GM18499 (cell line): ENCODE measurements at regions not wholly inside any gene's neighbourhood (a gene's known extent, or its start where the extent isn't known, plus 50 kb on each side); places are given as distances from the start of the nearest gene placed in this dataset.

ENCODE experiments used
- ATAC-seq: cut with Tn5 transposase; IDR thresholded peaks from one replicate; pipeline ENCODE4 v1.9.1; 2021; ENCODE audit warnings: moderate number of reproducible peaks; ENCODE audit not compliant: insufficient read depth, unreplicated experiment

DNA sequence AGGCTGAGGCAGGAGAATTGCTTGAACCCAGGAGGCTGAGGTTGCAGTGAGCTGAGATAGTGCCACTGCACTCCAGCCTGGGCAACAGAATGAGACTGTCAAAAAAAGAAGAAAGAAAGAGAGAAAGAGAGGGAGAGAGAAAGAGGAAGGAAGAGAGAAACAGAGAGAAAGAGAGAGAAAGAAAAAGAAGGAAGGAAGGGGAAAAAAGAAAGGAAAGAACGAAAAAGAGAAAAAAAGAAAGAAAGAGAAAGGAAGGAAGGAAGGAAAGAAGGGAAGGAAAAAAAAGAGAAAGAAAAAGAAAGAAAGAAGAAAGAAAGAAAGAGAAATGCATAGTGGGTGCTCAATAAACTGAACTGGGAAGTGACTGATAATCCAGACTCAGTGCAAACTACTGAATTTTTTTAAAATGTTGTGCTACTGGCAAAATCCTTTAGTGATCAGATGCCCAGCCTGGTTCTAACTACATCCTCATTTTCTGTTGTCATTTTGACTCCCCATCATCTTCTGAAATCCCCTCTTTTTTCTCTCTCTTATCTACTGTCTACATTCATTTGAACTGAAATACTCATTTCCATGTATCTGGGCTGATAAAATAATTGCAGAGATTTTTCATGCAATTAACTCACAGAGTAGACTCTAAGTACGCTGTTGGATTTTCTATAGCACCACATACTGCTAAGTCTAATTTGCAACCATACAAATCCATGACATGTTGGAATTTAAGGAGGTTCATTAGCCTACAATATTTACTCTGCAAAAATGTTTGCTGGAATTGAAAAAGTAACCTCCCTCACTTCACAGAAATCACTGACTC, 85.3 kb upstream of the HIVEP1 start:
- ATAC-seq = no peak

DNA sequence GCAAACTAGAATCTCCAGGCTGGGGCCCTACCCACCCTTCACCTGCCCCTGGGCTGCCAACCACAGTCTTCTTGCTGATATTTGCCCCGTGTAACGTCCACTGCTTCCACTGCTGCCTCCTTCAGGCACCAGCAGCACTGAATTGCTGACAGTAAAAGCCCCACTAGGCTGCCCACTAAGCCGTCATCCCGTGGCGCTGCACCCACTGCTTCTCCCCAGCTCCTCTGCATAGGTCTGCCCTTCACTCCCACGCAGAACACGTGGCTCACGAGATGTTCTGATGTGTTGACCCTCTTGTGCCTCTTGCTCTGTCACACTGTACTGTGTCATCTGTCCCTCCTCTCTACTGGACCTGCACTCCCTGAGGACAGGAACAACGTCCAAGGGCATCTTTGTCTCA, 86.3 kb upstream of the HIVEP1 start:
- ATAC-seq = no peak

DNA sequence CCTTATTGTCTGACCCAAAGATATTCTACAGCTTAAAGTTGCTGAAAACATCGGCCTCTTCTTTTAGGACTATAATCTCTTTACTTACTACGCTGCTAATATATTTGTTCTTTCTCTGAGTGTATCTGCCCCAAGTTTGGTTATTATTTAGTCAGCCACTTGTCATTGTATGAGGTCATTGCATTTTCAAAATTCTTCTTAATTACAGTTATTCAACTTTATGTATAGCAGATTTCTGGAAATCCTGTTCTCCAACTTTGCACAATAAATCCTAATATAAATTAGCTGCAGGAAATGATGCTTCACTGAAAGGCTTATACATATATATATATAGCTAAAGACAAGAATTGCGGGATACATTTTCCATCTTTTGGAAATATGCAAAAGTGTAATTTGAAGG, 88.5 kb upstream of the HIVEP1 start:
- ATAC-seq = no peak

DNA sequence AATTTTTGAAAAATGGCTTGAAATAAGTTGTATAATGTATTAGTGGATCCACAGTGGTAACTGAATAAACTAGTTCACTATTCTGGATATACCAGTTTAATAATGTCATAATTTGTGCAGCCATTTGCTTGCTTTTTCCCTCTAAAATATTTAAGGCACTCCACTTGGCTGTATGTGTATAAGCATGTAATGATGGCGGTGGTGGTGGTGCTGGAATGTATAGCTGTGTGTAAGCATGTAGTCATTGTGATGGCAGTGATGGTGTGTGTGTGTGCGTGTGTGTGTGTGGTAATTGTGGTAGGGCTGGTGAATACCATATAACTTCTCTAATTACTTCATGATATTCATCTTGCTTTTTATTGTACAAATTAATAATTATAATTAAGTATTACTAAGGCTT, 89.2 kb upstream of the HIVEP1 start:
- no peak for ATAC-seq

DNA sequence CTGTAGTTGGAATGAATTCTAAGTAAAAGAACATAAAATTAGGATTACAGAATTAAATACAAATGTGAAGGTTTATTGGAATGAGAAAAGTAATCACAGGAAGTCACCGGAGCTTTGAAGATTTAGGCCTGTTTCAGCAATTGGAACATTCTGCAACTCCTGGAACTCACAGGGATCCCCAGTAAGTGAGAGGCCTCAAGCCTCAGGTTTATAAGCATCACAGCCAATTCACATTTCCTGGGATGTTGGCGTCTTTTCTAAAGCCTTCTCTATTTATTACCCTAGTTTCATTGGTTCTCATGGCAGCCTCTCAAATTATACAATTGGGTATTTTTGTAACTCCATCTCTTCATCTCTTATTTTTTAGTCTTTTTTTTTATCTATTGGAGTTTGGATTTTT, 90.4 kb upstream of the HIVEP1 start:
- ATAC-seq = no peak

DNA sequence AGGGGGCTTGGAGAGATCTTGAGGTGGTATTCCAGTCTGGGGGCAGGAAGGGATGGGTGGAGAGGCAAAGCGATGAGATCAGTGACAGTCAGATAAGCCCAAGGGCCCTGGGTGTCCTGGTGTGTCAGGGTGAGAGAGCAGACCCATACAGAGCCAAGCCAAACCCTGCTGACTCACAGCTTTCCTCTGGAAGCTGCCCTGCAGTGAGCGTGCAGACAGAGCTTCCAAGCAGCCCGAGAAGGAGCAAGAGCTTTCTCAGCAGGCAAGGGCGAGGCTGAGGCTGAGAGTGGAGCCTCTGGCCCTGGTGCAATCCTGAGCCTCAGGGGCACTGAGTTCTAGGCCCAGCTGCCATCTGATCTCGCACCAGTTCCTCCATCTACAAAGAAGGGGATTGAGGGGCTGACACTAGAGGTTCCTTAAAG, 91.1 kb upstream of the HIVEP1 start:
- ATAC-seq = no peak

DNA sequence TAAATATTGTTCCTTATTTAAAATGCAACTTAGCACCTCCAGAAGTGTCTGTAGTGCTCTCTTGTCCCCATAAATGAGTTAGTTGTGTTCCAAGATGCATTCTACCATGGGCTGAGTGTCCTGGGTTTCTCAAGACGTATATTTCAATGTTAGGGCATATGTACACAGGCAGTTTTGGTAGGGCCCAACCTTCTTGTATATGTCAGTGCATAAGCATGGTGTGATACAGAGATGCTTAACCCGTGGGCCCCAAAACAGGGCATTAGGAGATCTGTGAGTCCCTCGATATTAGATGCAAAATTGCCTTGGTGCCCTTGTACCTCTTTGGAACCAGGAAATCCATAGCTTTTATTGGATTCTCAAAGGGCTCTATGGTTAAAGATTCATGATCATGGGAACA, 91.5 kb upstream of the HIVEP1 start:
- ATAC-seq = no peak

DNA sequence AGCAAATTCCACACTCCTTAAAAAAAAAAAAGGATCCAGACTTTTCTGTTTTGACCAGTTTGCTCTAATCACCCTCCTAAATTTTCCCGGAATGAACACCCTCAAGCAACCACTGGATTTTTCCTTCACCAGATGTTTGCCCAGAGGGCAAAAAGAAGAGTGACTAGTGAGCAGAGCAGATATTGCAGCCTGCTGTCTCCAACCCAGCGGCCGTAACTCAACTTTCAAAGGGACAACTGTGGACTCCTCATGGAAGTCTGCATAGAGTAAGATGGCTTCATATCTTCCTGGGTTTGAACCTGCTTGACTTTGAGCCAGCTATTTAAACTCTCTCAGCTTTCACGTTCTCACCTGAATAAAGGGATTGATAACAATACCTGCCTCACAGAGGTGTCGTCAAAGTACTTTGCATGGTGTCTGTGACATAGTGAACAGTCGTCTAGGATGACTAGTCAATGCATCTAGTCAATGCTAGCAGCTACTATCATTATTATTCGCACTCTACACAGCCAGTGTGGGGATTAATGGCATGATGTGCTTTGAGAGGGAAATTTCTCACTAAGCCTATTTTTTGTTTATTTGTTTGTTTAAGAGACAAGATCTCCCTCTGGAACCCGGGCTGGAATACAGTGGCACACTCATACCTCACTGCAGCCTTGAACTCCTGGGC, 92.2 kb upstream of the HIVEP1 start:
- ATAC-seq = no peak

DNA sequence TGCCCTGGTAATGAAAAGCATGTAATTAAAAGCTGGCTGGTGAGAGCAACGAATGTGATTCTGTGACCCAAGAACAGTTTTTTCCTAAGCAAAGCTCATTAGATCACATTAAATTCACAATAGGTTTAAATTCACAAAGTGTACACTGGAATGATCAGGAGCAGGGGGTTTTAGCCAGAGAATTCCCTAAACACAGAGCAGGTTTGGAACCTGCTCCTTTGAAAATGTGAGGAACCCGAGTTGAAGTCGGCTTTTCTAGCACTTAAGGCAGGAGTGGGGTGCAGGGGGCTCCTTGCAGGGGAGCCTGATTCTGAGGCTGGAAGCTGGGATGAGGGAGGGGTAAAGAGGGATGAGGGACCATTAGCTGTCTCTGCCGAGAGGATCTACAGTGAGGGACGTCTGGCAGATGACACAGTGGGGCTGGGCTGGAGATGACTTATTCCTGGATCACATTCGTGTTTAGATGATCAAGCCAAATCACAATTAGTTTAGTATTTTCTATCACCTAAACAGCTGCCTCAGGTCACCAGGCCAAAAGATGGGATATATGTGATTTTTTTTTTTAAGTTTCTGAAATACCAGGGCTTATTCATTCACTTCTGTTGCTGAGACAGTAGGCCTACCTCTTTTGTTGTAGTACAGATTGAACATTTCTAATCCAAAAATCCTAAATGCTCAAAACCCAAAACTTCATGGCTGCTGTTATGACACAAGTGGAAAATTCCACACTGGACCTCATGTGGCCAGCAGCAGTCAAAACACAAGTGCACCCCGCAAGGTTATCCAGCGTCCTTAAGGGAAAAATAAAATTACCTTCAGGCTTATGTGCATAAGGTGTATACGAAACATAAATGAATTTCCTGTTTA, 93.1 kb upstream of the HIVEP1 start:
- ATAC-seq = no peak

DNA sequence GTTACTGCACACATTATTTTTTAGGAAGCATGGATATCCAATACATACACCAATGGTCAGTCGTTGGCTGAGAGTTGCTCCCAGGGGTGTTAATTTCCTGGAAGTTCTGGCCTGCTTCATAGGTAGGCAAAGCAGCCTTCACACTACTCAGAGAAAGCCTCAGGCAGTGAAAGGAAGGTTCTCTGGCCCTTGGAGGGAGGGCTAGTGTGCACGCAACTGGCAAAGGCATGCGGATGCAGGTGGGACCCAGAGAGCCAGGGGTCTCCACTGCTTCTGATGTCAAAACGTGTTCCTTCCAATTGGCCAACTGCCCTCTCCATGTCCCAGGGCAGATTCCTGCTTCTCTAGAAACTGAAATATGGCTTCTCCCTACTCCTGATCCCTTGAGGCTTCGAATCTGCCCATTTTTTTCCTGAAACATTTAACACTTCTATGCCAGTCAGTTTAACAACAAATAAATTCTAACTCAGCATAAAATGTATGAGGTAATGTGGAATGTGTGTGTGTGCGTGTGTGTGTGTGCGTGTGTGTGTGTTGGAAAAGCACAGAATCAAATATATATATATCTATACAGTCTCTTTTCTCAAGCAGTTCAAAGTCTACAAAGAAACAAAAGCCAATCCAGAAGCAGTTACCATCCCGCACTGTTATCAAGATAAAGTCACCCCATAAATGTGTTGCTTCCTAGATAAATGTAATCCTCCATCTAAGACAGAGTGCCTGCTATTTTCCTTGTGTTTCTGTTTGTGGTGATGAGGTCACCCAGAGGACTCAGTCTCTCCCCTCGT, 94.0 kb upstream of the HIVEP1 start:
- ATAC-seq = no peak

DNA sequence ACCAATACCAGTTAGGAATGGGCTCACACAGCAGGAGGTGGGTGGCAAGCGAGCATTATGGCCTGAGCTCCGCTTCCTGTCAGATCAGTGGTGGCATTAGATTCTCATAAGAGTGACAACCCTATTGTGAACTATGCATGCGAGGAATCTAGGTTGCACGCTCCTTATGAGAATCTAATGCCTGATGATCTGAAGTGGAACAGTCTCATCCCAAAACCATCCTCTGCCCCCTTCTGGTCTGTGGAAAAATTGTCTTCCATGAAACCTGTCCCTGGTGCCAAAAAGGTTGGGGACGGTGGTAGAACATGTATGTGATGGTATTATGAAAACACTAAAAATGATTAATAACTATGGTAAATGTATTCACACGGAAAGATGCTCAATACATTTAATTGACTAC, 99.7 kb upstream of the HIVEP1 start:
- no peak for ATAC-seq

DNA sequence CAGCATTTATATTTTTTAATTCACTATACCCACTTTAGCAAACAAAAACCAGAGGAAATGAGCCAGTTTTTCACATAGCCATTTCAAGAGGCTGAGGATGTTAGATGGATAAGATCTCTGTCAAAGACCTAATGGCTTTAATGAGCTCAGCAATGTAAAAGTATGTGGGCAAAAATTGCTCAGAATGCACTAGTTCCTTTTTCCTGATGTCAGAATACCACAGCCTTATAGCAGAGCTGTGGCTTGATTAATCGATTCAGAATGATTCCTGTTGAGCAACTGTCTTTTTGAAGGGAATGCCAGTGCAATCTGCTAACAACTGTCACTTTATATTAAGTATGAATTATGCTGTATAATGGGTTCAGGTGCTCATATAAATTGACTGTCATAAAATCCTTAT, 100.6 kb upstream of the HIVEP1 start:
- no peak for ATAC-seq

DNA sequence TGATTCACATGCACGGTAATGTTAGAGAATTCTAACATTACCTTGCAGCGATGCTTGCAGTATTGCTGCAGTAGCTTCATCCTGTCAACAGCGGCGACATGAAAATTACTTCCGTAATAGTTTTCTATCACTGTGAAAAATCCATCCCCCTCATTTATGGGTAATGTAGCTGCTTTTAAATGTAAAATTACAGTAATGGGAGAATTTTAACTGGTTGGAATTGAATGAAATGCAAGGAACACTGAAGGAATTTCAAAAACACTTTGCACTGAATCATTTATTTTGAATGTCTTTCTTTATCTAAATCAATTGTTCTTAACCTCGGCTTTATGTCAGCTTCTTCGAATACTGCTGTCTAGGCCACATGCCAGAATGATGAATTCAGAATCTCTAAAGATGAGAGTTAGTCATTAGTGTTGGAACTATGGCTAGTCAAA, 102.4 kb upstream of the HIVEP1 start:
- no peak for ATAC-seq

DNA sequence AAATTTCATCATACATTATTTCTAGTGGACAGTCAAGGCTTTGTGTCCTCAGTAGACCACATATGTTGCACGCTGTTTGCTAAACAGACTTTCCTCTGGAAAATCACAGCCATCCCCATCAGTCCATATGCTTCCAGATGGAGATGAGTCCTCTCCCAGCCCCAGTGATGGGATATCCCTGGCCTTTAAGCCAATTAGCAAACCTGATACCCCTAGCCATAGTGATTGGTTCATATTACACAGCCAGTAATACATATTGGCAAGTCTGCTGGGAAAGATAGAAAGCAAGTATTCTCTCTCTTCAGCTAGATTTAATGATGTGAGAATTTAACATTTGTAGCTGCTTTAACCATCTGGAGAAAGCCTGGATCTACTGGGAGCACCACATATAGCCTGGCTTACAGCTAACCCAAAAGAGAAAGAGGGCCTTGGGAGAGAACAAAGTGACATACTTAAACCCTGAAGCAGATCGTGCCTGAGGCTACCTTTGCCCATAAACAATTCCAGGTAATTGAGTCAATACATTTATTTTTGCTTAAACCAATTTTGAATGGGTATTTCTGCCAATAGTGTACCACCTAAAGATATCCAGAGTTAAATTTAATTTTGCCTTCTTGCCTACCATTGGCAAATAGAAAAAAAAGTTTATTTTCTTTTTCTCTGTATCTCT, 103.5 kb upstream of the HIVEP1 start:
- ATAC-seq = no peak

DNA sequence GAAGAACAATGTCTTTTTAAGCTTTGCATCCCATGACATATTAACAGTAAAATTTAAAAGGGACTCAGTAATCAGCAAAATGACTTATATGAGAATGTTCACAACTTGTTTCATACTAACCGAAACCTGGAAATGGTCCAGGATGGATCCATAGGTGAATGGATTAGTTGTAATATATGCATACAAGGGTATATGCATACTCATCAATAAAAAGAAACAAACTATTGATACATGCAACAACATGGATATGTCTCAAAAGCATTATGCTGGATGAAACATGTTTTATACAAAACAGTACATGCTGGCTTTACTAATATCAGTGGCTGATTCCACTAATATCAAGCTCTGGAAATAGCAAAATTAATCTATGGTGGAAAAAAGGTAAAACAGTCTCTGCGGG, 108.5 kb upstream of the HIVEP1 start:
- ATAC-seq = no peak

DNA sequence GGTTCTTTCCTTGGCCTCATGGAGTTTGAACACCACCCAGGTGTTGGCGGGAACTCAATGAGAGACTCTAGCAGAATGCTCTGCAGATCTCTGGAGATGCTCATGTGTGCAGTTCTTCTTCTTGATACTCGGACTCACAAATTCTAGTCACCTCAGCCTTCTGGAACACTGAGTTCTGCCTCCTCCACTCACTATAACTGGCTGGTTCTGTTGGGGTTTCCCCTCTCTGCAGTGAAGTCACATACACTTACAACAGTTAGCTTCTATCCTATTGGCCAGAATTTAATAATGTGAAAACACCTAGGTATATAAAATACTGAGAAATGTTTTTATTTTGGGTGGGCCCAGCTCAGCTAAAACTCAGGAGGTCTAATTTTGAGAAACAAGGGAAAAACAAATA, 109.6 kb upstream of the HIVEP1 start:
- no peak for ATAC-seq

DNA sequence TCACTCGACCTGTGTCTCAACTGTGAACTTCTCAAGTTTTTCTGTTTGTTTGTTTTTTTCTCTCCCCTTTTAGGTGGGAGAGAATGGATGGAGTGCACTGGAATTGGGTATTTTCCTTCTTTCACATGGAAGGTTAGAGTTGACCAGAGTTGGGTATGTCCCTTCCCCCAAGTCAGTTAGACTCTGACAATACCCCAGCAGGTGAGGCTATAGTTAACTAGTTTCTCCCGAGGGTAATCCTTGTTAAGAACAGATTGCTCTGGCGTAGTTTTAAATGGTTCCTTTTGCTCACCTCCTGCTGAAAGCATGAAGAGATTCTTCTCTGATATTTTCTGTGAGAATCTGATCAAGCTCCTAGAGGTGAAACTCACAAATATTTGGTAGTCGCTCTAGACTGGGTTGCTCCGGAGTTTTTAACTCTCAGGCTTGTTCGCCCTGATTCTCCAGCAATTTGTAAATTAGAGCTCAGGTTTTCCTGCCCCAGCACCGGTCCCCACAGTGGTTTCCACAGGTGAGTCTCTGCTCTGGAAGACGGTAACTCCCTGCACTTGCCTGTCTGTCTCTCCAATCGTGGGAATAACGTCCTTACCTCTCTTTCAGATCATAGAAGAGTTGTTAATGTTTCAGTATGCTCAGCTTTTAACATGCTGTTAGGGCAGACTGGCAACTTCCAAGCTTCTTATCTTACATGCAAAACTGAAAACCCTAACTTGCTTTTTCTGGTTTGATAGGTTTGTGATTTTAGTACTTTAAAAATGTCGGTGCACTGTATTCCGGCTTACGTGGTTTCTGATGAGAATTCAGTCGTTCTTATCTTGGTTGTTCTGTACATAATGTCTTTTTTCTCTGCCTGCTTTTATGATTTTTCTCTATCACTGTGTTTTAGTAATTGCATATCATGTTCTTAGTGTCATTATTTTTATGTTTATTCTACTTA, 111.2 kb upstream of the HIVEP1 start:
- no peak for ATAC-seq

DNA sequence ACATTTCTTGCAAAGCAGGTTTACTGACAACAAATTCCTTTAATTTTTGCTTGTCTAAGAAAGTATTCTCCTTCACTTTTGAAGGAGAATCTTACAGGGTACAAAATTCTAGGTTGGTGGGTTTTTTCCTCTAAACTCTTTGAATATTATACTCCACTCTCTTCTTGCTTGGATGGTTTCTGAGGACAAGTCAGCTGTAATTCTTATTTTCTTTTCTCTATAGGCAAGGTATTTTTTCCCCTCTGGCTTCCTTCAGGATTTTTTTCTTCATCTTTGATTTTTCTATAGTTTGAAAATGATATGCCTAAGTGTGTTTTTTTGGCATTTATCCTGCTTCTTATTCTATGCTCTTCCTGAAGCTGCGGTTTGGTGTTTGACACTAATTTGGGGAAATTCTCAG, 112.5 kb upstream of the HIVEP1 start:
- no peak for ATAC-seq

DNA sequence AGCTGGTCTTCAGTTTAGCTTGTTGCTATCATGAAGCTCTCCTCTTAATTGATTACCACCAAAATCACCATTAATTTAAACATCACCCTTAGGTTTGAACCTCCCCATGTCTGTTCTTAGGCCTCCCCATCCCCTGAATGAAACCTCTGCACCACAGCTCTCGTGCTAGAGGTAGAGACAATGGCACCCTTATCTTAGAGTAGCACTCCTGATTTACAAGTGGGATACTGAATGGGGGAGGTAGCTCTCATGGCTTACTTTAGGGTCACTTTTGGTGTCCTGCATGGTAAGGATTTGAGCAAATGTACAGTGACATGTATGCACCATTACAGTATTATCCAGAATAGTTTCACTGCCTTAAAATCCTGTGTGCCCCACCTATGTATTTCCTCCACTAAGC, 115.6 kb upstream of the ADTRP start:
- ATAC-seq = no peak
